Ovary (tissue), 3 donors: ENCODE measurements at regions not wholly inside any gene's neighbourhood (a gene's known extent, or its start where the extent isn't known, plus 50 kb on each side); places are given as distances from the start of the nearest gene placed in this dataset.

ENCODE experiments used
- POLR2A ChIP-seq: fragments of 450-650 bp; IDR thresholded peaks from one replicate; pipeline ENCODE4 v1.6.1; 2017; ENCODE audit warnings: antibody characterized with exemption, mild to moderate bottlenecking, moderate library complexity
- TF ChIP-seq, protein P1 (sequence below), 3 donors: fragments of 450-650 bp in 2 of 3; fragments of 200-600 bp in 1 of 3; IDR thresholded peaks; one replicate each; pipeline versions ENCODE4 v1.5.1 to v1.8.0; 2016 to 2022; ENCODE audit warnings: antibody characterized with exemption in 3 of 3, mild to moderate bottlenecking in 1 of 3
- donor health status: DM: no; HTN: no; CAD: no.

DNA sequence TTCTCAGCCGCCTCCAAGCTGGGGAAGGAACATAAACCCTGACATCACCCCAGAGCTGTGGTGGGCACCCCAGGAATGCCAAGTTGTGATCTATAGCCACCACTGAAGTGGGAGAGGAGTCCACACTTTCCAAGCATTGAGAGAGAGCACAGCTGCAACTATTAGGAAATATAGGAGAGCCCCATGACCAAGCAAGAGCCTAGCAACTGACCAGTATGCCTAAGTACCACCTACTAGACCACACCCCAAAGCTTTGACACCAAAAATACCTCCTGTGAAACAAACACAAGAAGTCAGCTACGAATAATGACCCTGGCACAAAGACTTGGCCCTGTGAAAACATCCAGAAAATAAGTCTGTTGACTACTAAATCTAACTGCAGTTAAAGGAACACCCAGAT lies 804.1 kb upstream of the IGFBP3 start:
- TF ChIP-seq, protein P1, sequence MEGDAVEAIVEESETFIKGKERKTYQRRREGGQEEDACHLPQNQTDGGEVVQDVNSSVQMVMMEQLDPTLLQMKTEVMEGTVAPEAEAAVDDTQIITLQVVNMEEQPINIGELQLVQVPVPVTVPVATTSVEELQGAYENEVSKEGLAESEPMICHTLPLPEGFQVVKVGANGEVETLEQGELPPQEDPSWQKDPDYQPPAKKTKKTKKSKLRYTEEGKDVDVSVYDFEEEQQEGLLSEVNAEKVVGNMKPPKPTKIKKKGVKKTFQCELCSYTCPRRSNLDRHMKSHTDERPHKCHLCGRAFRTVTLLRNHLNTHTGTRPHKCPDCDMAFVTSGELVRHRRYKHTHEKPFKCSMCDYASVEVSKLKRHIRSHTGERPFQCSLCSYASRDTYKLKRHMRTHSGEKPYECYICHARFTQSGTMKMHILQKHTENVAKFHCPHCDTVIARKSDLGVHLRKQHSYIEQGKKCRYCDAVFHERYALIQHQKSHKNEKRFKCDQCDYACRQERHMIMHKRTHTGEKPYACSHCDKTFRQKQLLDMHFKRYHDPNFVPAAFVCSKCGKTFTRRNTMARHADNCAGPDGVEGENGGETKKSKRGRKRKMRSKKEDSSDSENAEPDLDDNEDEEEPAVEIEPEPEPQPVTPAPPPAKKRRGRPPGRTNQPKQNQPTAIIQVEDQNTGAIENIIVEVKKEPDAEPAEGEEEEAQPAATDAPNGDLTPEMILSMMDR (IDR thresholded peaks at IDR 0.05) = no peak
- no peak for TF ChIP-seq POLR2A
